GM21381 (cell line): ENCODE measurements at regions not wholly inside any gene's neighbourhood (a gene's known extent, or its start where the extent isn't known, plus 50 kb on each side); places are given as distances from the start of the nearest gene placed in this dataset.
A peak's percentile ranks its signal among the peaks of the same experiment; 100 is the strongest.

ENCODE experiments used
- ATAC-seq: cut with Tn5 transposase; IDR thresholded peaks from one replicate; pipeline ENCODE4 v1.9.1; 2021; ENCODE audit warnings: mild to moderate bottlenecking, moderate library complexity; ENCODE audit not compliant: unreplicated experiment

- no peak for ATAC-seq
Measured at GRCh38 chr2:183991968-183992367, 606.4 kb upstream of the ZNF804A start.

DNA sequence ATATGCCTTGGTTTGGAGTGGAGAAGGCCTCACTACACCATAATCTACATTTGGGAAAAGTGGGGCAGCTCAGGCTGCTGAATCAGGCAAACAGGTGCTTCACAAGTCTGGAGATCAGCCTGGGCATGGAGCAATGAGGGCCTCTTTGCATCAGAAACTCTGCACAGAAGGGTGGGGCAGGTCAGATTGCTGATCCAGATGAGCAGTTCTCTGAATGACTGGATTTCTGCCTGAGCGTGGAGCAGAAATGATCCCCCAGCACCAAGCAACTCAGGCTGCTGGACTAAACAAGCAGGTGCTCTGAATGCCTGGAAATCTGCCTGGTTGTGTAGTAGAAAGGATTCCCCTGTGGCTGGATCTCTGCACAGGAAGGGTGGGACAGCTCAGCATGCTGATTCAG lies 605.3 kb upstream of the ZNF804A start:
- no peak for ATAC-seq

DNA sequence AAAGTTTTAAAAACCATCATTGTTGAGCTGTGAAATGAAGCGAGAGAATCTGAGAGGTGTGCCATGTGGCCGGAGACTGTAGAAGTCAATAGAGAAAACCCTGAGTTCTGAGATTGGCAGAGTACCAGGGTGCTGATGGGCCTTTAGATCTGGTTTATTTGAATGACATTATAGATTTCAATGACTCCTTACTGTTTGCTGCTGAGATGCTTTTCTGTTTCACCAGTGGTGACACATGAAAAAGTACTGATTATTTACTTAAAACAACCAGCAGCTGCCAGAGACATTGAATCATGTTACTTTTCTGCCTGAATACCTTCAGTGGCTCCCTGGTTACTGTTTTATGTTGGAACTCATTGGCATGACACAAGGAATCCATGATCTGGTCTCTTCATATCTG lies 602.7 kb upstream of the ZNF804A start:
- ATAC-seq: no peak

- no peak for ATAC-seq
Measured at GRCh38 chr2:183996825-183997793, 601.2 kb upstream of the ZNF804A start.

DNA sequence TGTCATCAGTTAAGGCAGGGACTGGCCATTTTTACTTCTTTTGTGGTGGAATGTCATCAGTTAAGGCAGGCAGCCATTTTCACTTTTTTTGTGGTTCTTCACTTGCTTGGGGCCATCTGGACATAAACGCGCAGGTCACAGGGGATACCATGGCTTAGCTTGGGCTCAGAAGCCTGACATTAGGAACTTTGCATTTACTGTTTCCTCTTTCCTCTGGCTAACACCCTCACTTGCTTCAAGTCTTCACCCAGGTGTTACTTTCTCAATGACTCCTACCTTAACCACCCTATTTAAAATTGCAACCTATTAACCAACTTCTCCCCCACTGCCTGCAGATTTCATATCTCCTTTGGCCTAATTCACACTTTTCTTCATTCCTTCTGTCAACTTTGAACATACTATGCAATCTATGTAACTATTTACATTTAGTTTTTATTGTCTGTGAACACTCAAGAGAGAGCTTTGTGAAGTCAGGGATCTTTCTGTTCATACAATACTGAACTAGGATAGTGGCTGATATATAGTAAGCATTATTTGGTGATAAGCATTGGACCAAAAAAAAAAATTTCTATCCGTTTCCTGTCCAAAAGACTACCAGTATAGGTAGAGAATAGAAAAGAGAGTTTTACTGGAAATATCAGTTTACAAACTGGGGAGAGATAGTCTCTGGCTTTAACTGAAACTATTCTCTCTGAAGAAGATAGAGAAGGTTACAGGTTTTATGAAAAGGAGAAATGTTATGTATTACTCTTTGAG lies 600.1 kb upstream of the ZNF804A start:
- peak; percentile 91 for ATAC-seq

DNA sequence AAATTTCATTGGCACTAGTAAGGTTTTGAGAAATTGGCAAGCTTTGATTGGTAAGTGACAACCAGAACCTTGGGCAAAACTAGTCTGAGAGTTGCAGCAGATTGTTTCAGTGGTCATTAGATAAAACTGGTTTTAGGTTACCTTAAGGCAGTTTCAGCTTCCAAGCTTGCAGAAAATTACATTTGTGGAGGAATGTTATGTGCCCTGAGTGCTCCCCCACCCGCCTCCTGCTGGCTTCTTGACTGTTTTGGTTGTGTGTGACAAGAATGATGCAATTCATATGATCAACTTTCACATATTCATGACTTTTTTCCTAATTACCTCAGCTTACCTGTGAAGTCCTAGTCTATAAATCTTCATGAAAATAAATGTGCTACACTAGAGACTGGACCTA lies 599.5 kb upstream of the ZNF804A start:
- ATAC-seq: peak; percentile 34

GRCh38 chr2:184004289-184004947 lies 593.9 kb upstream of the ZNF804A start:
- ATAC-seq: peak; percentile 78

- ATAC-seq: peak; percentile 28
Measured at GRCh38 chr2:184004948-184005672, 593.2 kb upstream of the ZNF804A start.

DNA sequence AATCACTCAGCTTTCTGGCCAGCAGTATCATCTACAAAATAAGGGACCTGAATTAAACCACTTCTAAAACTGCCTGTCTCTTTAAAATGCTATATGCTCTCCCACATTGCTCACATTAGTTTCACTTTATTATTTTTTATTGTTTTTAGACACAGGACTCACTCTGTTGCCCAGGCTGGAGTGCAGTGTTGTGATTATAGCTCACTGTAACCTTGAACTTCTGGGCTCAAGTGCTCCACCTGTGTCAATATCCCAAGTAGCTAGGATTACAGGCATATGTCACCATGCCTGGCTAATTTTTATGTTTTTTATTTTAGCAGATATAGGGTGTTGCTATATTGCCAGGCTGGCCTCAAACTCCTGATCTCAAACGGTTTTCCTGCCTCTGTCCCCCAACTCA lies 591.3 kb upstream of the ZNF804A start:
- ATAC-seq: no peak

DNA sequence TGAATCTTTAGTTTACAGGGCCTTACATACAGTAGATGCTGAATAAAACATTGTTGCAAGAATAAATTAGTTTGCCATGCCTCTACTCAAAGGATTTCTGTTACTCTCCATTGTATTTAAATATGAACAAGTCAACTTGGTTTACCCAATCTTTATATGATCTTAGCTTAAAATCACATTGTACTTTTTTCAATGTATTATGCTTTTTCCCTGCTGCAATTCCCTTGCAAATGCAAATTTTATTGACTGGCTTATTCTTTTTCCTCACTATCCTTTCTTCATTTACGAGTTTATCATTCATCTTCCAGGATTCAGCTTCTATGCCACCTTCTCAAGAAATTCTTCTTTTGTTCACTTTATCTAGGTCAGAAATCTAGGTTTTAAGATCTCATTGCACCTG lies 571.4 kb upstream of the ZNF804A start:
- no peak for ATAC-seq

GRCh38 chr2:184030245-184030644 lies 568.1 kb upstream of the ZNF804A start:
- no peak for ATAC-seq

DNA sequence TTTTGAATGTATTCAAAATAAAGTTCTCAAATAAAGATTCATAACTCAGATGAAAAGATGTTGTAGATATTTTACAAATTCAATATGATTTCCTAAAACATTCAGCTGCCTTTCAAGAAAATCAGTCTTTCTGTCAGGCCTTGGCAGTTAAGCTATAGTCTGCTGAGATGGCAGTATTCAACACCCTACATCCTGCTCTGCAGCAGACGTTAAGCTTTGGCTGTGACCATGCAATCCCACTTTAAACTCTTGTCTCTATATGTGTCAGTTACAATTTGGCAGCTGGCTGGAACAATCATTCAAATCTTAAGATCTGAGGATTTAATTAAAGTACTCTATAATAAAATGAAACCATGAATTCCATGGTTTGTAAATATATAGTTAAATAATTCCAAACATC lies 567.3 kb upstream of the ZNF804A start:
- no peak for ATAC-seq

DNA sequence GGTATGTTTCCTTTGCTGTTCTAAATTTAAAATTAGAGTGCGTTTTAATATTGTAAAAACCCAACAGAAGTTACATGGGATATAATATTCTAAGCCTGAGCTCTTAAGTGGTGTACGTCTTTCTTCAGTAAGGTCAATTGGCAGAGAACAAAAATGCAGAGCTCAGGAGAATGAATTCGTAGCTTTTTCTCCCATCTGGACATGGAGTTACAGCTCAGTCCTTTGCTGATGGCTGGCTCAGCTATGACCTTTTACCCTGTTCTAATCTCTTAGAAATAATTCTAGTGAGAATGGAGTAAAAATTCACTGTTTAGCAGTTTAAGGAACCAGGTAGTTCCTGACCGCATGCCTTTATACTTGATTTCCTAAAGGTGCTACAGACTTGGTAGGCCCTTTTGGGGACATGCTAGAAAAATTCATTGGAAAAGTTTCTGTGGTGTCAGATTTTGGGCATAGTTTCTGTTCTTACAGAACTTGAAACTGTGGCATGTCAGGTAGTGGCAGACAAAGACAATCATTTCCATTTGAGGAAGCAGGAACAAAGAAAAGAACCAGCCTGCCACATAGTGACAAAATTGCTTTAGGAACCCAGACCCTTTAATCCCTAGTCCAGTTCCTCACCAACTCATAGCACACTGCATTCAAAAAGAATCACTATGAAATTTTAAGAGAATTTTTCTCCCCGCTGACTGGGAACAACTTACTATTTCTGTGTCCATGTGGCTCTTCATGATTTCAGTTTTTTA lies 566.8 kb upstream of the ZNF804A start:
- ATAC-seq: no peak

- ATAC-seq: no peak
Measured at GRCh38 chr2:184032983-184033382, 565.3 kb upstream of the ZNF804A start.

DNA sequence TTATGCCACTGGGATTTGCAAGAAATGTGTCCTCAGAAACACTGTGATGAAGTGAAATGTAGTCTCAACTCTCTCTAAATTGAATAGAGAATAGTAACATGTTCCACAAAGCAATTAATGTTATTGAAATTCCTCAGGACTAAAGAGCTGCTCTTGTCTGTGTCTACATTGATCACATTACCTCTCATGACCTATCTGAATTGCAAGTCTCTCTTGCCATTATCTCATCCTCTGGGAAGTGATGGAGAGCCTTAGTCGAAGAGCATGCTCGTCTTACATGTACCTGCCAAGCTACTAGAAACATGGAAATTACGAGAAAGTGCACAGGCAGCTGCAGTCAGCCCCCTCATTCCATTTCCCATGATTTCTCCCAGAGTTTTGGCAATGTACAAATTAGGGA lies 561.1 kb upstream of the ZNF804A start:
- ATAC-seq: no peak

- ATAC-seq: no peak
Measured at GRCh38 chr2:184039493-184039892, 558.8 kb upstream of the ZNF804A start.

DNA sequence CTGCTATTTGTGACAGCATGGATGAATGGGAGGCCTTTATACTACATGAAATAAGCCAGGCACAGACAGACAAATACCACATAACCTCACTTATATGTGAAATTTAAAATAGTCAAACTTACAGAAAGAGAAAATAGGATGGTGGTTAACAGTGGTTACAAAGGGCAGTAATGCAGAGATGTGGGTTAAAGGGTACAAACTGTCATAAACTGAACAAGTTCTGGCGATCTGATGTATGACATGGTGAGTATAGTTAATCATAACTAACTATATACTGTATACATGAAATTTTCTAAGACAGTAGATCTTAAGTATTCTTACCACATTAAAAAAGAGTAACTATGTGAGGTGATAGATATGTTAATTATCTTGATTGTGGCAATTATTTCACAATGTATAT lies 558.1 kb upstream of the ZNF804A start:
- no peak for ATAC-seq

DNA sequence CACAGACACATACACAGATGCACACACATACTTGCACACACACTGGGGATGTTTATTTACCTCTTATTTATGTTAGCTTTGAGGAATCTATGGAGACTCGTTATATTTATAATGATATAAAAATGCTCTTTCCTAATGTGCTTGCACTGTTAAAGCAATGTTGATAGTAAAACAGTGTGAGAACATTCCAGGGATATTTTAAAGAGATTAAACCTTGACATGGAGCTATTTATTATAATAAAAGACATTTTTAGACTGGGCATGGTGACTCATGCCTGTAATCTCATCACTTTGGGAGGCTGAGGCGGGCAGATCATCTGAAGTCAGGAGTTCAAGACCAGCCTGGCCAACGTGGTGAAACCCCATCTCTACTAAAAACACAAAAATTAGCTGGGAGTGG lies 557.3 kb upstream of the ZNF804A start:
- ATAC-seq: no peak

DNA sequence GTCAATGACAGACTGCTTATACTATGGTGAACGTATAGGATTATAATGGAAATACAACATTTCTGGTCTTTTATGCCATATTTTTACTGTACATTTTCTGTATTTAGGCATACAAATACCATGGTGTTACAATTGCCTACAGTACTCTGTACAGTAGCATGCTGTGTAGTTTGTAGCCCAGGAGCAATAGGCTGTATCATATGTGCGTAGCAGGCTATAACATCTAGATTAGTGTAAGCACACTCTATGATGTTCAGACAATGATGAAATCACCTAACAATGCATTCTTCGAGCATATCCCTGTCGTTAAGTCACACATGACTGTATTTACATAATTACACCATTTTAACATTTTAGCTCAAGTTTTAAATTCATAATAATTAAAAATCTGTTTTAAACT lies 556.6 kb upstream of the ZNF804A start:
- no peak for ATAC-seq

DNA sequence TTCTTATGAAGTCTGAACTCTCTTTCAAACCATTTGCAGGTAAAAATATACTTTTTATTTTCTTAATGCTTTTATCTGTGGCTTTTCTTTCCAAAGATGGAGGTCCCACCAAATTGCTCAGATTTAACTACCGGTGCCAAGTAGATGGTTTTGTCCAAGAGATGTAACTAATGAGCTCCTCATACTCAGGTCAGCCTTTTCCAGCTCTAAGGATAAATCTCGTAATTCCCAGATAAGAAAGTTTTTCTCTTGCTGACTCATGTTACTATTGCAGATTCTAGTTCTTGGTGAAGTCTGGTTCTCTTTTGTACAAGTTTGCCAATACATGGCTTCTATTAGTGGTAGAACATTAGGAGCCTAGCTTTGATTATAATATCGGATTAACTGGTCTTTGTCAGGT lies 550.8 kb upstream of the ZNF804A start:
- ATAC-seq: no peak
